HG03442 (cell line): ENCODE measurements at regions not wholly inside any gene's neighbourhood (a gene's known extent, or its start where the extent isn't known, plus 50 kb on each side); places are given as distances from the start of the nearest gene placed in this dataset.

Source experiments
- ATAC-seq: cut with Tn5 transposase; IDR thresholded peaks from one replicate; pipeline ENCODE4 v1.9.1; 2021; ENCODE audit warnings: mild to moderate bottlenecking, moderate library complexity; ENCODE audit not compliant: unreplicated experiment

GRCh38 chr2:196383799-196384198 lies 212.4 kb upstream of the STK17B start:
- ATAC-seq: no peak

- ATAC-seq: peak; percentile 45
These were observed 213.4 kb upstream of the STK17B start for GRCh38 chr2:196384729-196385128.

GRCh38 chr2:196389670-196390069 lies 218.3 kb upstream of the STK17B start:
- ATAC-seq: no peak

- ATAC-seq: peak; percentile 74
These were observed 219.1 kb upstream of the STK17B start for GRCh38 chr2:196390243-196391148.

GRCh38 chr2:196391149-196391479 lies 219.7 kb upstream of the STK17B start:
- peak; percentile 34 for ATAC-seq

- no peak for ATAC-seq
These were observed 227.7 kb upstream of the STK17B start for GRCh38 chr2:196399096-196399495.

- ATAC-seq: no peak
These were observed 228.6 kb upstream of the STK17B start for GRCh38 chr2:196399722-196400691.

- no peak for ATAC-seq
These were observed 232.1 kb upstream of the STK17B start for GRCh38 chr2:196403471-196403870.

- no peak for ATAC-seq
These were observed 232.9 kb upstream of the STK17B start for GRCh38 chr2:196404276-196404675.

GRCh38 chr2:196407675-196408264 lies 231.7 kb upstream of the CCDC150 start:
- ATAC-seq: peak; percentile 34

- peak; percentile 43 for ATAC-seq
These were observed 230.1 kb upstream of the CCDC150 start for GRCh38 chr2:196409376-196409775.

GRCh38 chr2:196410008-196410407 lies 229.5 kb upstream of the CCDC150 start:
- ATAC-seq: no peak

- peak; percentile 84 for ATAC-seq
These were observed 225.7 kb upstream of the CCDC150 start for GRCh38 chr2:196413821-196414274.

- ATAC-seq: peak; percentile 64
These were observed 224.1 kb upstream of the CCDC150 start for GRCh38 chr2:196415384-196415783.

GRCh38 chr2:196420143-196420542 lies 219.4 kb upstream of the CCDC150 start:
- ATAC-seq: no peak

GRCh38 chr2:196421880-196422279 lies 217.6 kb upstream of the CCDC150 start:
- ATAC-seq: no peak

- no peak for ATAC-seq
These were observed 217.2 kb upstream of the CCDC150 start for GRCh38 chr2:196422361-196422760.

GRCh38 chr2:196426122-196426521 lies 213.4 kb upstream of the CCDC150 start:
- no peak for ATAC-seq

GRCh38 chr2:196427986-196428634 lies 211.4 kb upstream of the CCDC150 start:
- no peak for ATAC-seq

GRCh38 chr2:196431076-196431475 lies 208.4 kb upstream of the CCDC150 start:
- ATAC-seq: no peak

- ATAC-seq: no peak
These were observed 207.6 kb upstream of the CCDC150 start for GRCh38 chr2:196431957-196432356.
